Keratinocyte (primary cell): ENCODE measurements at regions not wholly inside any gene's neighbourhood (a gene's known extent, or its start where the extent isn't known, plus 50 kb on each side); places are given as distances from the start of the nearest gene placed in this dataset.

Source experiments
- DNase-seq: peaks from one replicate; pipeline ENCODE4 v3.0.0-alpha.2; 2011; ENCODE audit warnings: low read depth, missing footprints, low spot score
- FAIRE-seq: peaks from 2 replicates; lab custom pipeline; 2011; peaks lifted over from hg19 to GRCh38; lab: Jason Lieb, UNC
- H2AFZ ChIP-seq: 2 replicates; pipeline ENCODE4 v1.6.0; 2012; ENCODE audit warnings: low read length, control low read depth, inconsistent platforms; ENCODE audit not compliant: control insufficient read depth
- H3K27ac ChIP-seq: 2 replicates; pipeline ENCODE4 v1.5.1; 2011; ENCODE audit warnings: low read length; ENCODE audit not compliant: control insufficient read depth, insufficient read depth
- H3K27me3 ChIP-seq: 3 replicates; pipeline ENCODE4 v1.6.0; 2011; ENCODE audit warnings: low read length; ENCODE audit not compliant: control insufficient read depth, insufficient read depth; ENCODE audit errors: extremely low read depth
- H3K36me3 ChIP-seq, 2 experiments: 2 replicates in 1 of 2; 3 replicates in 1 of 2; pipeline ENCODE4 v1.5.1; 2011; ENCODE audit warnings: low read length in 2 of 2, mild to moderate bottlenecking in 1 of 2; ENCODE audit not compliant: control insufficient read depth in 2 of 2, insufficient read depth in 2 of 2; ENCODE audit errors: extremely low read depth in 1 of 2
- H3K4me1 ChIP-seq: 3 replicates; pipeline ENCODE4 v1.5.1; 2011; ENCODE audit warnings: low read length; ENCODE audit not compliant: control insufficient read depth, insufficient read depth; ENCODE audit errors: extremely low read depth
- H3K4me2 ChIP-seq: 3 replicates; pipeline ENCODE4 v1.6.0; 2011; ENCODE audit warnings: low read depth, low read length; ENCODE audit not compliant: control insufficient read depth, insufficient read depth; ENCODE audit errors: extremely low read depth
- H3K4me3 ChIP-seq, 3 experiments: fragments of 200-600 bp in 1 of 3; sonication (generic) in 1 of 3; 2 replicates in 2 of 3; 3 replicates in 1 of 3; pipeline ENCODE4 v1.5.1; 2011 to 2016; ENCODE audit warnings: low read length in 3 of 3, mild to moderate bottlenecking in 3 of 3, control low read depth in 2 of 3, inconsistent platforms in 1 of 3, low read depth in 1 of 3, mixed read lengths in 1 of 3, mixed run types in 1 of 3, moderate library complexity in 1 of 3; ENCODE audit not compliant: control insufficient read depth in 2 of 3, insufficient read depth in 2 of 3; ENCODE audit errors: extremely low read depth in 1 of 3
- H3K79me2 ChIP-seq: 2 replicates; pipeline ENCODE4 v1.6.0; 2012; ENCODE audit warnings: low read length; ENCODE audit not compliant: control insufficient read depth, insufficient read depth
- H3K9ac ChIP-seq: 3 replicates; pipeline ENCODE4 v1.6.0; 2011; ENCODE audit warnings: low read length; ENCODE audit not compliant: control insufficient read depth, insufficient read depth; ENCODE audit errors: extremely low read depth
- H3K9me1 ChIP-seq: 3 replicates; pipeline ENCODE4 v1.6.0; 2011; ENCODE audit warnings: low read length; ENCODE audit not compliant: control insufficient read depth, insufficient read depth; ENCODE audit errors: extremely low read depth
- H3K9me3 ChIP-seq: 2 replicates; pipeline ENCODE4 v1.5.1; 2012; ENCODE audit warnings: low read depth, low read length; ENCODE audit not compliant: control insufficient read depth
- H4K20me1 ChIP-seq: 3 replicates; pipeline ENCODE4 v1.6.0; 2011; ENCODE audit warnings: low read length; ENCODE audit not compliant: control insufficient read depth, insufficient read depth; ENCODE audit errors: extremely low read depth
- EZH2 ChIP-seq: IDR thresholded peaks from one replicate; pipeline ENCODE4 v1.6.1; 2012; ENCODE audit warnings: inconsistent platforms, mild to moderate bottlenecking, low read length, moderate library complexity
- dilution Hi-C: fragments of 300-500 bp; cut with MboI; formaldehyde crosslinking; loops from one replicate; pipeline ENCODE4 v1.7.0; 2020; ENCODE audit warnings: low sequenced_read_pairs; ENCODE audit not compliant: extremely low pct_ligation_motif_present
- TF ChIP-seq, protein P1 (sequence below), 3 experiments: IDR thresholded peaks in 1 of 3; conservative IDR thresholded peaks in 1 of 3; optimal IDR thresholded peaks in 1 of 3; 2 replicates in 2 of 3; 3 replicates in 1 of 3; pipeline versions ENCODE3 to v1.5.1; 2011; ENCODE audit warnings: low read length in 3 of 3, mild to moderate bottlenecking in 3 of 3, moderate library complexity in 2 of 3, control low read depth in 1 of 3, inconsistent platforms in 1 of 3; ENCODE audit not compliant: insufficient read depth in 2 of 3; ENCODE audit errors: extremely low read depth in 1 of 3

DNA sequence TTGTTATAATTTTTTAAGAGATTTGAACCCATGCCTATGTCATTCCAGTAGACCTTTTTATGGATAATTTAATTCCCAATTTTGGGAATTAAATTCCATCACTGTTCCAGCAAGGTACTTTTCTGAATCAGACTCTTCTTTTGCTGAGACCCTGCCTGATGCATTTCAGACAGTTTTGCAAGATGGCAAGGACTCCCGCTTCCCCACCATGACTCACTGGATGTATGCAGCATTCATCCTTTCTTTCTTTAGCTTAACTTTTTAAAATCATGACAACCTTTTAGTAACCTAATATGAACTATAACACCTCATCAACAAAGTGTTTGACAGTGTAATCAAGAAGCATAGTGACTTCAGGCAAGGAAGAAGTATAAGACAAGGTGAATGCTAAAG is 178.1 kb upstream of the LEF1 start:
- no peak for FAIRE-seq
- no peaks in the 10 kb centered on the region for H3K36me3 ChIP-seq
- H3K79me2 ChIP-seq, result no peaks in the 10 kb centered on the region
- H3K27me3 ChIP-seq, result peaks cover 8% of the 10 kb centered on the region
- no peak overlapping the region for H3K27ac ChIP-seq
- H4K20me1 ChIP-seq, result no peaks in the 10 kb centered on the region
- peaks cover 9% of the 10 kb centered on the region for H3K4me1 ChIP-seq
- no peak overlapping the region for H3K4me3 ChIP-seq
- no peak for DNase-seq
- no peak overlapping the region for H2AFZ ChIP-seq
- H3K9ac ChIP-seq, result no peak overlapping the region
- TF ChIP-seq, protein P1, sequence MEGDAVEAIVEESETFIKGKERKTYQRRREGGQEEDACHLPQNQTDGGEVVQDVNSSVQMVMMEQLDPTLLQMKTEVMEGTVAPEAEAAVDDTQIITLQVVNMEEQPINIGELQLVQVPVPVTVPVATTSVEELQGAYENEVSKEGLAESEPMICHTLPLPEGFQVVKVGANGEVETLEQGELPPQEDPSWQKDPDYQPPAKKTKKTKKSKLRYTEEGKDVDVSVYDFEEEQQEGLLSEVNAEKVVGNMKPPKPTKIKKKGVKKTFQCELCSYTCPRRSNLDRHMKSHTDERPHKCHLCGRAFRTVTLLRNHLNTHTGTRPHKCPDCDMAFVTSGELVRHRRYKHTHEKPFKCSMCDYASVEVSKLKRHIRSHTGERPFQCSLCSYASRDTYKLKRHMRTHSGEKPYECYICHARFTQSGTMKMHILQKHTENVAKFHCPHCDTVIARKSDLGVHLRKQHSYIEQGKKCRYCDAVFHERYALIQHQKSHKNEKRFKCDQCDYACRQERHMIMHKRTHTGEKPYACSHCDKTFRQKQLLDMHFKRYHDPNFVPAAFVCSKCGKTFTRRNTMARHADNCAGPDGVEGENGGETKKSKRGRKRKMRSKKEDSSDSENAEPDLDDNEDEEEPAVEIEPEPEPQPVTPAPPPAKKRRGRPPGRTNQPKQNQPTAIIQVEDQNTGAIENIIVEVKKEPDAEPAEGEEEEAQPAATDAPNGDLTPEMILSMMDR (optimal IDR thresholded peaks at IDR 0.05 in 1 of 3, IDR thresholded peaks at IDR 0.05 in 1 of 3, conservative IDR thresholded peaks at IDR 0.05 in 1 of 3; ENCODE audit: extremely low read depth in 1 of 3, insufficient read depth in 2 of 3, low read length in 3 of 3), result no peak
- no peak for TF ChIP-seq EZH2
- H3K9me3 ChIP-seq, result no peaks in the 10 kb centered on the region
- dilution Hi-C loops, result no loop called here
- peak overlapping the region; percentile 6 for H3K4me2 ChIP-seq
- H3K9me1 ChIP-seq, result no peaks in the 10 kb centered on the region

- H3K79me2 ChIP-seq, result no peaks in the 10 kb centered on the region
- H3K27ac ChIP-seq, result no peak overlapping the region
- no peaks in the 10 kb centered on the region for H3K9me1 ChIP-seq
- dilution Hi-C loops, result no loop called here
- no peak for TF ChIP-seq EZH2
- TF ChIP-seq, protein P1 (optimal IDR thresholded peaks at IDR 0.05 in 1 of 3, IDR thresholded peaks at IDR 0.05 in 1 of 3, conservative IDR thresholded peaks at IDR 0.05 in 1 of 3; ENCODE audit: extremely low read depth in 1 of 3, insufficient read depth in 2 of 3, low read length in 3 of 3), result no peak
- FAIRE-seq, result peak; percentile 63
- no peaks in the 10 kb centered on the region for H3K9me3 ChIP-seq
- H3K4me1 ChIP-seq, result peaks cover 9% of the 10 kb centered on the region
- no peak overlapping the region for H3K9ac ChIP-seq
- peaks cover 8% of the 10 kb centered on the region for H3K27me3 ChIP-seq
- no peaks in the 10 kb centered on the region for H3K36me3 ChIP-seq
- H2AFZ ChIP-seq, result no peak overlapping the region
- no peak for DNase-seq
- H3K4me3 ChIP-seq, result no peak overlapping the region
- no peaks in the 10 kb centered on the region for H4K20me1 ChIP-seq
- peak overlapping the region; percentile 6 for H3K4me2 ChIP-seq
Measured at GRCh38 chr4:108345862-108346817, 177.4 kb upstream of the LEF1 start.
